ENCODE measurements at regions not wholly inside any gene's neighbourhood (a gene's known extent, or its start where the extent isn't known, plus 50 kb on each side); places are given as distances from the start of the nearest gene placed in this dataset.

DNA sequence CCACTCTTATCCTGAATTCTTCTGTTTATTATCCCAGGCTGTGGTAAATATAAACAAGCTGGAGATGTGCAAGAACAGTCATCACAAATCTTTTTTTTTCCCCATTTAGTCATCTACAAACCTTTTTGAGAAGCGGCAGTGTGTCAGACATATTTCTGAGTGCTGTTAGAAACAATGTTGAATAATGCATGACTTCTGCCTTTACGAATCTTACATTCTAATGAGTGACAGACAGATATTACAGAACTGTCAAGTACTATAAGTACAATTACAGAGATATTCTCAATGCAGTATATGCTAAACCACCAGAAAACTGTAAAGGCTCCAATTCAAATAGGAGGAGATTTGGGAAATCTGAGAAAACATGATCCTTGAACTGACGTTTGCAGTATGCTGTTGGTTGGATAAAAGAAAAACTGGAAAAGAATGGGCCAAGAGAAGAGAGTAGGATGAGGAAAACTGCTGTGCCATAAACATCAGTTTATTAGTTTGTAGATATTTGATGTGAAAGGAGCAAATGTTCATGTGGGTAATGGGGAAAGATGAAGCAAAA lies 379.5 kb upstream of the SLC8A1 start:
- H3K27me3 ChIP-seq (ENCODE audit: control insufficient read depth, insufficient read depth, low read length) = no peaks in the 10 kb centered on the region

DNA sequence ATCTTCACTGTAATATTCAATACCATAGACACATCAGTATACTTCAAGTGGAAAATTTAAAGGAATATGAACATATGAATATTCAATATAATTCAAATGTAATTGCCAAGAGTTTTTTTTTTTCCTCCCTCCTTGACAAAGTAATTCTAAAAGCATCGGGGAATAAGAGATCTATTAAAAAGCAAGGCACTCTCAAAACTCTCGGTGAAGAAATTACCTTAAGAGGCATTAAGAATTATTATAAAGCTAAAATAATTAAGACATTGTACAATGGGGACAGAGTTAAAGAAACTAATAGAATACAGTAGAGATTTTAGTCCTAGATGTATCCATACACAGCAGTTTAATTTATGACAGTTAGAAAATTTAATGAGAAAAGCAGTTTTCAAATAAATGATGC lies 390.0 kb upstream of the SLC8A1 start:
- no peak overlapping the region for H3K27ac ChIP-seq (ENCODE audit: low read depth, low read length)
- H3K4me3 ChIP-seq (ENCODE audit: low read length) = no peak overlapping the region
- H3K27me3 ChIP-seq (ENCODE audit: control insufficient read depth, insufficient read depth, low read length) = no peaks in the 10 kb centered on the region
- H3K4me1 ChIP-seq (ENCODE audit: control insufficient read depth, insufficient read depth, low read length) = no peaks in the 10 kb centered on the region
- H3K36me3 ChIP-seq (ENCODE audit: control insufficient read depth, insufficient read depth, low read length) = no peaks in the 10 kb centered on the region
- H3K9ac ChIP-seq (ENCODE audit: low read length) = no peak overlapping the region

More for the DNA sequence above, 379.5 kb upstream of the SLC8A1 start:
- H3K27ac ChIP-seq (ENCODE audit: low read depth, low read length) = no peak overlapping the region
- no peak overlapping the region for H3K9ac ChIP-seq (ENCODE audit: low read length)
- H3K36me3 ChIP-seq (ENCODE audit: control insufficient read depth, insufficient read depth, low read length) = no peaks in the 10 kb centered on the region
- H3K4me1 ChIP-seq (ENCODE audit: control insufficient read depth, insufficient read depth, low read length) = no peaks in the 10 kb centered on the region
- no peak overlapping the region for H3K4me3 ChIP-seq (ENCODE audit: low read length)

DNA sequence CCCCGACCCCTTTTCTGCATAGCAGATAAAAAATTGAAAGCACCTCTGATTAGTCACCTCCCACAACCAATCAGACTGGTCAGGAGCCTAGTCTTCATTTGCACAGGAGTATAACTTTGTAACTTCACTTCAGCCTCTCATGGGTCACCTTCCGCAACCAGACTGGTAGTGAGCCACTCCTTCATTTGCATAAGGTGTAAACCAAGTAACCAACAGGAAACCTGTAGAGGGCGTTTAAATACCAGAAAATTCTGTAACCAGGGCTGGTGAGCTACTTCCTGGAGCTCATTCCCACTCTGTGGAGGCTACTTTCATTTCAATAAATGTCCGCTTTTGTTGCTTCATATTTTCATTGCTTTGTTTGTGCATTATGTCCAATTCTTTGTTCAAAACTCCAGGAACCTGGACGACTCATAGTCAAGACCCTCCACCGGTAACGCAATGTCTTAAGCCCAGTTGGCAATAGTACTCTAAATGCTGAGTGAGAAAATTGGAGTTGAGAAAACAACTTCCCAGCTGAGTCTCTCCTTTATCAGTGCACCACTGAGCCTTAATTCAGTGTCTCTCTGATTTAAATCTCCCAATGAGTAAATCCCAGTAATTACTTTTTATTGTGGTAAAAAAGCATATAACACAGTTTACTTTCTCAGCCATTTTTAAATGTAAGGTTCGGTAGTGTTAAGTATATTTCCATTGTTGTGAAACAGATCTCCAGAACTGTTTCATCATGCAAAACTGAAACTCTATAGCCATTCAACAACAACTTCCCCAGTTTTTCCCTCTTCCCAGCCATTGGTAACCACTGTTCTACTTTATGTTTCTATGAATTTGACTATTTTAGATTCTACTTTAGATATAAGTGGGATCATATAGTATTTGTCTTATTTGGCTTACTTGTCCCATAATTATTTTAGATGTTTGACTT lies 392.7 kb upstream of the SLC8A1 start:
- Histone ChIP-seq H3K36me3 (ENCODE audit: control insufficient read depth, insufficient read depth, low read length) (no peaks in the 10 kb centered on the region), H3K4me1 (ENCODE audit: control insufficient read depth, insufficient read depth, low read length) (no peaks in the 10 kb centered on the region), H3K4me3 (ENCODE audit: low read length) (no peak overlapping the region), H3K27ac (ENCODE audit: low read depth, low read length) (no peak overlapping the region), H3K27me3 (ENCODE audit: control insufficient read depth, insufficient read depth, low read length) (no peaks in the 10 kb centered on the region), H3K9ac (ENCODE audit: low read length) (no peak overlapping the region)

DNA sequence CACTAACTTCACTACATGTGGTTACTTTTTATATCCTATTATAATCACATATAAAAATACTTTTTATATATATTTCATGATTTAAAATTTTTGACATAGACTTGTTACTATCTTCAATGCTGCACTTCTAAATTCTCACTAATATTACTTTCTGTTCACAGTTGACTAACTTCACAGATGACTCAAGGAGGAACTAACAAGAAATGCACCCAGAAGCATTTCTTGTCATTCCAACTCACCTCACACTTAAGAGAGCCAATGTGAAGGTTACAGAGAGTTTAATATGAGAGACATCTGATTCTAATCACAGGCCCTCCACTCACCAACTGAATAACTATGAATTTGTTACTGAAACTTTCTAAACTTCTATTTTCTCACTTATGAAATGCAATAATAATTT lies 399.8 kb upstream of the SLC8A1 start:
- no peak overlapping the region for H3K9ac ChIP-seq (ENCODE audit: low read length)
- no peaks in the 10 kb centered on the region for H3K36me3 ChIP-seq (ENCODE audit: control insufficient read depth, insufficient read depth, low read length)
- H3K27ac ChIP-seq (ENCODE audit: low read depth, low read length) = no peak overlapping the region
- H3K4me3 ChIP-seq (ENCODE audit: low read length) = no peak overlapping the region
- no peaks in the 10 kb centered on the region for H3K27me3 ChIP-seq (ENCODE audit: control insufficient read depth, insufficient read depth, low read length)
- H3K4me1 ChIP-seq (ENCODE audit: control insufficient read depth, insufficient read depth, low read length) = no peaks in the 10 kb centered on the region

DNA sequence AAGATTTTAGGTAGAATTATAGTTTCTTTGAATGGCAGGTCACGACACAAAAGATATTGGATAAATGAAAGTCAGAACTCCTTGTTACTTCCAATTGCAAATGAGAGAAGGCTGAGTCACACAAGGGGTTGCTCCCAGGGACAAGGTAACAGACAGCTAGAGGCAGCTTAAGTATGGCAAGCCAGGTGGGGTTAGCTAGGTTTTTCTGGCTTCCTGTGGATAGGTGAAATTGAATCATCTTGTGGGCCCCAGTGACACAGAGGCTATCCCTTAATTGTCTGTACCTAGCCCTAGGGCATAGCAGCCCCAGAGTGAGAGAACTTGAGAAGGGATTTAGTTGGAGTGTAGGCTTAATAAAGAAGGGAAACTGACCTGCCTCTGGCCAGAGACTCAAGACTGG lies 407.7 kb upstream of the SLC8A1 start:
- Histone ChIP-seq H3K36me3 (ENCODE audit: control insufficient read depth, insufficient read depth, low read length) (no peaks in the 10 kb centered on the region), H3K27me3 (ENCODE audit: control insufficient read depth, insufficient read depth, low read length) (no peaks in the 10 kb centered on the region), H3K27ac (ENCODE audit: low read depth, low read length) (no peak overlapping the region), H3K4me3 (ENCODE audit: low read length) (no peak overlapping the region), H3K9ac (ENCODE audit: low read length) (no peak overlapping the region), H3K4me1 (ENCODE audit: control insufficient read depth, insufficient read depth, low read length) (no peaks in the 10 kb centered on the region)

DNA sequence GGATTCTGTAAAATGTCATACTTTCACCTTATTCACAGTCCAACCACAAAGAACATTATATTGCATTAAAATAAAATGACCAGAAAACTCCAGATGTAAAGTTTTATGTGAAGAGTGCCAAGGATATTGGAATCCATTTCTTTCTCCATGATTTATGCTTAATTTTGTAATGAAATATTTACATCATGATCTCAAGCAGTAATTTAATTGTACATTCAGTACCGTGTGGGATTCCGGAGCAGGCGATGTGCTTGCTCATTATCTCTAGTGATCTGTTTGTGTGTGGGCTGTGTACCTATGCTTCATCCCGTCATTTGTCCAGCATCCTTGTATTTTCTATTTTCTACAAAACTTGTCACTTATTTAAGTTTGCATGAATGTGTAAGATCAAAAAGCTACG lies 415.9 kb upstream of the SLC8A1 start:
- Histone ChIP-seq H3K4me3 (ENCODE audit: low read length) (no peak overlapping the region), H3K9ac (ENCODE audit: low read length) (no peak overlapping the region), H3K4me1 (ENCODE audit: control insufficient read depth, insufficient read depth, low read length) (no peaks in the 10 kb centered on the region), H3K27ac (ENCODE audit: low read depth, low read length) (no peak overlapping the region), H3K27me3 (ENCODE audit: control insufficient read depth, insufficient read depth, low read length) (no peaks in the 10 kb centered on the region), H3K36me3 (ENCODE audit: control insufficient read depth, insufficient read depth, low read length) (no peaks in the 10 kb centered on the region)

DNA sequence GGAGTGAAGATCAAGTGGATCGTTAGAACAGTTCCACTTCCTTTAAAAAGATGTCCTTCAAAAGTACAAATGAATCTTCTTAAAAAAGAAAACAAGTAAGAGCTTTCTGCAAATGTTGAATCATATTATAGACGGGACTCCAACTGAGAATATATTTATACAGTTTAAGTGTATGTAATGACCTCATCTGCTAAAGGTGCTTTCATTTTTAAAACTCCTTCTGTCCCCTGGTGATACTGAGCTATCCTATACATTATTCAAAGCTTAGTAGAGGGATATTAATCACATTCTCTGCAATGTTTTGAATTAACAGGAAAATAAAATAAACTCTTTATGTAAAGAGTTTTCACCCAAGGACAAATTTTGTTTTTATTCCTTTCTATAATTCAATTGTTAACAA lies 420.7 kb upstream of the SLC8A1 start:
- Histone ChIP-seq H3K9ac (ENCODE audit: low read length) (no peak overlapping the region), H3K36me3 (ENCODE audit: control insufficient read depth, insufficient read depth, low read length) (no peaks in the 10 kb centered on the region), H3K27me3 (ENCODE audit: control insufficient read depth, insufficient read depth, low read length) (no peaks in the 10 kb centered on the region), H3K4me3 (ENCODE audit: low read length) (no peak overlapping the region), H3K4me1 (ENCODE audit: control insufficient read depth, insufficient read depth, low read length) (no peaks in the 10 kb centered on the region), H3K27ac (ENCODE audit: low read depth, low read length) (no peak overlapping the region)

DNA sequence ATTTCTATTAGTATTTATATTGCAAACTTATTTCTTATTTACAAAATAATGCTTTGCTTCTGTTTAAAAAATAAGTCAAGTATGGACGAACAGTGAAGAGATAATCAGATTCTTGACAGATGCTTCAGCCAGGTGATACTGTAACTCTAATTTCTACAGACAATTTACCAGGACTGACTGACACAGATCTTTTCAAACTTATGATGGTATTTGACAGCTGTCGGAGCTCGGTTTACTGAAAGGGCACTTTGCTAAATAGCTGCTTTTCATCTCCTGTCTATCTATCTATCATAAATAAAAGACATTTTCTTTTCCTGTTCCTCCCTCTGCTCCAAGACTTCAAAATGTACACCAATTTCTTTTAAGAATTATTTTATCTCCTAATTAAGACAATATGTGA lies 422.5 kb upstream of the SLC8A1 start:
- Histone ChIP-seq H3K4me1 (ENCODE audit: control insufficient read depth, insufficient read depth, low read length) (no peaks in the 10 kb centered on the region), H3K4me3 (ENCODE audit: low read length) (no peak overlapping the region), H3K27ac (ENCODE audit: low read depth, low read length) (no peak overlapping the region), H3K9ac (ENCODE audit: low read length) (no peak overlapping the region), H3K36me3 (ENCODE audit: control insufficient read depth, insufficient read depth, low read length) (no peaks in the 10 kb centered on the region), H3K27me3 (ENCODE audit: control insufficient read depth, insufficient read depth, low read length) (no peaks in the 10 kb centered on the region)

DNA sequence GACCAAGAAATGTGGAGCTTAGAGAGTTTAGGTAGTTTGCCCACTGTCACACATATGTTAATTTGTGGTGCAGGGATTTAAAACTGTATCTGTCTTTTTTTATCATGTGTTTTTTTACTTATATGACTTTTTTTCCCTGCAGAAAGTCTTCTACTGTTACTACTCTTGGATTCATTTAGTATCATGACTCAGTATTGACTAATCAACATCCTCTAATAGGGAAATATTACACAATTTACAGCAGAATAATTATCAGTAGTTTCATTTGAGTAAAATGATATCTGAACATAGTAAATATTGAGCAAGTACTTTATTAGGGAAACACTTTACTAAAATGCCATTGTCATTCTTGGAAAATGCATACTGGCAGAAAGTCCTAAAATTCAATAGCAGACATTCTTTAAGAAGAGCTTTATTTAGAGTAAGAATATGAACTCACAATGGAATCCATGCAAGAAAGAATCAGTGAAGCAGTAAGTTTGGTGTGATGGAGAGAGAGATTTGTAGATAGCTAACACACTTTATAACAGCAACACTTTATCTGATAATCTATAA lies 425.9 kb upstream of the SLC8A1 start:
- no peak overlapping the region for H3K4me3 ChIP-seq (ENCODE audit: low read length)
- no peaks in the 10 kb centered on the region for H3K36me3 ChIP-seq (ENCODE audit: control insufficient read depth, insufficient read depth, low read length)
- H3K27me3 ChIP-seq (ENCODE audit: control insufficient read depth, insufficient read depth, low read length) = no peaks in the 10 kb centered on the region
- H3K4me1 ChIP-seq (ENCODE audit: control insufficient read depth, insufficient read depth, low read length) = no peaks in the 10 kb centered on the region
- no peak overlapping the region for H3K9ac ChIP-seq (ENCODE audit: low read length)
- no peak overlapping the region for H3K27ac ChIP-seq (ENCODE audit: low read depth, low read length)

DNA sequence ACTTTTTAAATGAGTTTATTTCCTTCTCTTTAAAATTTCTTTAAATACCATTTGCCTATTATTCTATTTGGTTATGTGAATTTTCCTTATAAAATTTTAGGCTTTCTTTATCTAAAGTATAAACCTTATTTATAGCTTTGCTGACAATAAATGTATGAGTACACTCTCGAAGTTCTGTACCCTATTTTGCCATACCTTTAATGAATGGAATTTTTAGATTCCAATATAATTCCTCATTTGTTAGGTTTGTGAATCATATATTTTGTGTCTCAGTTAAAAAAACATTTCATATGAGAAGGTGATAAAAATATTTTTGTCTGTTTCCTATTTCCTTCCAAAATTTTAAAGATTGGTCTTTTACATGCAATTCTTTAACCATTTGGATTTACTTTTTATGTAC lies 427.4 kb upstream of the SLC8A1 start:
- Histone ChIP-seq H3K36me3 (ENCODE audit: control insufficient read depth, insufficient read depth, low read length) (no peaks in the 10 kb centered on the region), H3K4me3 (ENCODE audit: low read length) (no peak overlapping the region), H3K27ac (ENCODE audit: low read depth, low read length) (no peak overlapping the region), H3K27me3 (ENCODE audit: control insufficient read depth, insufficient read depth, low read length) (no peaks in the 10 kb centered on the region), H3K4me1 (ENCODE audit: control insufficient read depth, insufficient read depth, low read length) (no peaks in the 10 kb centered on the region), H3K9ac (ENCODE audit: low read length) (no peak overlapping the region)

DNA sequence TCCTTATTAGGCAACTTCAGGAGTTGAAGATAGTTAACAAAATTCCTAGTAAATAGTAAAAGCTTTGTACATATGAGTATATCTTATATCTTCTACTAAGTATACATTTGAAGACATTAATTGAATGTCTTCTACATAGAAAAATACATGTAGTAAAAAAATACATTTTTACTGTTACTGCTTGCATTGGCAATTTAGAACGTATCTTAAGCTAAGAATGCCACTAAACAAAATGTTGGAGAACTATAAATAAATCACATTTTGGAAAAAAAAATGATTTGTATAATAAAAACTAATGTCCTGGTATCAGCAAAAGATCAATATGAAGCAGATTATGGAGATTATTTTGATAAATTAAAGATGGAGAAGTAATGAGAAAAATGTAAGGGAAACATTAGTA lies 434.2 kb upstream of the SLC8A1 start:
- H3K27me3 ChIP-seq (ENCODE audit: control insufficient read depth, insufficient read depth, low read length) = no peaks in the 10 kb centered on the region
- H3K9ac ChIP-seq (ENCODE audit: low read length) = no peak overlapping the region
- H3K4me1 ChIP-seq (ENCODE audit: control insufficient read depth, insufficient read depth, low read length) = no peaks in the 10 kb centered on the region
- H3K27ac ChIP-seq (ENCODE audit: low read depth, low read length) = no peak overlapping the region
- no peak overlapping the region for H3K4me3 ChIP-seq (ENCODE audit: low read length)
- H3K36me3 ChIP-seq (ENCODE audit: control insufficient read depth, insufficient read depth, low read length) = no peaks in the 10 kb centered on the region

DNA sequence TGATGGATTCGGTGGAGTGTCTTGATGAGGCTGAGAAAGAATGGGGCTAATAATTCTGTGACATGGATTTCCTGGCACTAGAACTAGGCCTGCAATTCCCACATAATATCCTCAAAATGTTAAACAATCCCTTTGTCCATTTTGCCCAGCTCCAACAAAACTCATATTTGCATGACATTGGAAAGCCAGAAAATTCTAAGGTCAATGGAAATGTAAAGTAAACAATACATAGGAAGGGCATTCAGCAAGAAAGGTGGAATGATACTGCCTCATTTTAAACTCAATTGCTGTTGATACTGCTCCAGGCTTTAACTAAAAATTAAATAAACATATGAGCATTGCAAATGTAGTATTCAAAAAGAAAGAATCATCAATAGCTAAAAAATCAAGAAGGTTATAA lies 434.8 kb upstream of the SLC8A1 start:
- Histone ChIP-seq H3K36me3 (ENCODE audit: control insufficient read depth, insufficient read depth, low read length) (no peaks in the 10 kb centered on the region), H3K27ac (ENCODE audit: low read depth, low read length) (no peak overlapping the region), H3K9ac (ENCODE audit: low read length) (no peak overlapping the region), H3K4me1 (ENCODE audit: control insufficient read depth, insufficient read depth, low read length) (no peaks in the 10 kb centered on the region), H3K27me3 (ENCODE audit: control insufficient read depth, insufficient read depth, low read length) (no peaks in the 10 kb centered on the region), H3K4me3 (ENCODE audit: low read length) (no peak overlapping the region)

DNA sequence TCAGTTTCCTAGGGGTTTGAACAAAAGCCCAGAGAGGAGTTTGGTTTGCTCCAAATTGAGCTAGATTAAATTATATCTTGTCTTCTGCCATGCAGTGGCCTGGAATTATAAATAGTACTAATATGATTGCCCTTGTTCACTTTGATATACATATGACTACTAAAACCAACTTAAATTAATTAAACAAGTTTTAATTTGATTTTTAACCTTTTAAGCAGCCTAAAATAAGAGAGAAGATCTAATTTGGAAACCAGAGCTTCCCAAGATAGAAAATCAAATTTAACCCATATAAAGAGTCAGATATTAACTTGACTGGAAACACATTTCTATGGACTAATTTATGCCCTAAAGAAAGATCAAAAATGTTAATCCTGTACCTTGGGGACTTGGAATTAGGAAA lies 444.5 kb upstream of the SLC8A1 start:
- no peak overlapping the region for H3K27ac ChIP-seq (ENCODE audit: low read depth, low read length)
- H3K9ac ChIP-seq (ENCODE audit: low read length) = no peak overlapping the region
- no peaks in the 10 kb centered on the region for H3K27me3 ChIP-seq (ENCODE audit: control insufficient read depth, insufficient read depth, low read length)
- H3K36me3 ChIP-seq (ENCODE audit: control insufficient read depth, insufficient read depth, low read length) = no peaks in the 10 kb centered on the region
- no peak overlapping the region for H3K4me3 ChIP-seq (ENCODE audit: low read length)
- H3K4me1 ChIP-seq (ENCODE audit: control insufficient read depth, insufficient read depth, low read length) = no peaks in the 10 kb centered on the region

Measured in rectal smooth muscle tissue (tissue), 1 donor.